ENCODE measurements at regions not wholly inside any gene's neighbourhood (a gene's known extent, or its start where the extent isn't known, plus 50 kb on each side); places are given as distances from the start of the nearest gene placed in this dataset.
A peak's percentile ranks its signal among the peaks of the same experiment; 100 is the strongest.

DNA sequence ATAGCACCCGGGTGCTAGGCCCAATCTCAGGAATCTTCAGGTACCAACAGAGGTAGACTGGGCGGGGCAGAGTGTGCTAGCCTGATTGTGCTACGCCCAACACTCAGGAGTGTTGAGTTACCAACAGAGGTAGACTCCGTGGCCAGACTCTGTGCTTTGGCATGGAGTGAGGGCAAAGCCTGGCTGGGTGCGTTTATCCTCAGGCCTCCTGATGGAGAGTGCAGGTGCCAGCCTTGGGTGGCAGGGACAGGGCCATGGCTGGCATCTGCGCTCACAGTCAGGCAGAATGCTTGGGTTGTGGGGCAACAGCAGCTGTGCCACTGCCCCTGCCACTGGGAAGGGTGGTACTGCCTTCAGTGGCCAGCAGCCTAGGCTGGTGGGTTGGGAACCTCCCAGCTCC, 111.6 kb downstream of the NEUROD6 start:
- TF ChIP-seq, protein P1, sequence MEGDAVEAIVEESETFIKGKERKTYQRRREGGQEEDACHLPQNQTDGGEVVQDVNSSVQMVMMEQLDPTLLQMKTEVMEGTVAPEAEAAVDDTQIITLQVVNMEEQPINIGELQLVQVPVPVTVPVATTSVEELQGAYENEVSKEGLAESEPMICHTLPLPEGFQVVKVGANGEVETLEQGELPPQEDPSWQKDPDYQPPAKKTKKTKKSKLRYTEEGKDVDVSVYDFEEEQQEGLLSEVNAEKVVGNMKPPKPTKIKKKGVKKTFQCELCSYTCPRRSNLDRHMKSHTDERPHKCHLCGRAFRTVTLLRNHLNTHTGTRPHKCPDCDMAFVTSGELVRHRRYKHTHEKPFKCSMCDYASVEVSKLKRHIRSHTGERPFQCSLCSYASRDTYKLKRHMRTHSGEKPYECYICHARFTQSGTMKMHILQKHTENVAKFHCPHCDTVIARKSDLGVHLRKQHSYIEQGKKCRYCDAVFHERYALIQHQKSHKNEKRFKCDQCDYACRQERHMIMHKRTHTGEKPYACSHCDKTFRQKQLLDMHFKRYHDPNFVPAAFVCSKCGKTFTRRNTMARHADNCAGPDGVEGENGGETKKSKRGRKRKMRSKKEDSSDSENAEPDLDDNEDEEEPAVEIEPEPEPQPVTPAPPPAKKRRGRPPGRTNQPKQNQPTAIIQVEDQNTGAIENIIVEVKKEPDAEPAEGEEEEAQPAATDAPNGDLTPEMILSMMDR (IDR thresholded peaks at IDR 0.05) = no peak
- no peak for TF ChIP-seq ZFX (IDR thresholded peaks at IDR 0.05; ENCODE audit: borderline replicate concordance)
- H3K27ac ChIP-seq = no peak overlapping the region

DNA sequence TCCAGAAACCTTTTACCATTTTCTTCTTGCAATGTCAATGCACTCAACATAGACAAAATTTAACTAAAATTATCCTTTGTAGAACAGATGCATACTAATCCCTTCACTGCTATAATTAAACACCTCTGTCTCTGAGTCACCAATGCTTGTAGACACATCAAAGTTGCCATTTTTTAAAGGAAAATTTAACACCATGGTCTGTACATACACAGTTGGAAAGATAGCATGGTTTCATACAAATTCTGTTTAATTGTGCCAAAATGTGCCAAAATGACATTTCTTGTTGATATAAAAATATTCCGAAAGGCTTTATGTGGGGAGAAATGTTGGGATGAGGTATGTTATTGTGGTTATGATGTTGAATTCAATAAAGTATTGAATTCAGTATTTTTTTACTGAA, 125.8 kb downstream of the NEUROD6 start:
- H3K27ac ChIP-seq = no peak overlapping the region
- TF ChIP-seq, protein P1 (IDR thresholded peaks at IDR 0.05) = no peak
- TF ChIP-seq ZFX (IDR thresholded peaks at IDR 0.05; ENCODE audit: borderline replicate concordance) = no peak

DNA sequence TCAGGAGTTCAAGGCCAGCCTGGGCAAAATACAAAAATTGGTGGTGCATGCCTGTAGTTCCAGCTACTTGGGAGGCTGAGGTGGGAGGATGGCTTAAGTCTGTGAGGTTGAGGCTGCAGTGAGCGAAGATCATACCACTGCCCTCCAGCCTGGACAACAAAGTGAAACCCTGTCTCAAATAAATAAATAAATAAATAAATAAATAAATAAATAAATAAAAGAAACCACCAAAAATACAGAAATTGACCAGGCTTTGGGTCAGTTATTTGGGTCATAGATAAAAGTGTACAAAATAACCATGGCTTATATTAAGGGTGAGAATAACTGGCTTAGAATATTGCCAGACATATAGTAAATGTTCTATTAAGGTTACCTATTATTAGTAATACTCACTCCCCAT, 129.2 kb downstream of the NEUROD6 start:
- H3K27ac ChIP-seq = no peak overlapping the region
- TF ChIP-seq ZFX (IDR thresholded peaks at IDR 0.05; ENCODE audit: borderline replicate concordance) = no peak
- TF ChIP-seq, protein P1 (IDR thresholded peaks at IDR 0.05) = no peak

DNA sequence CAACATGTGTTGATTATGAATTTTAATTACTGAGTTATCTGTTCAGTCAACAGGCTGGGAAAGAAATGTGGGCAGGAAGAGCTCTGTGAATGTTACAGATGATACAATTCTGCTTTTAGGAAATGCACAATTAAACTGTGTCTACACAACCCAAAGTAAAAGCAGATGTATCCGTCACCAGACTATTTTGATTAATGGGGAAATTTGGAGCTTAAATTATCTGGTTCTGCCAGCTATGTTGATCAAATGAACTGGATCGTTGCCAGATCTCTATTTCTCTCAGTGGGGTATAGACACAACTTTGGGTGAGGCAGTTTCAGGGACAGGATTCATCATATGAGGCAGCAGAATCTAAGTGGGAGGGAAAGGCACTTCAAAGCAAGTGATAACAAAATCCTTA, 136.5 kb downstream of the NEUROD6 start:
- H3K27ac ChIP-seq = no peak overlapping the region
- TF ChIP-seq, protein P1 (IDR thresholded peaks at IDR 0.05) = no peak
- no peak for TF ChIP-seq ZFX (IDR thresholded peaks at IDR 0.05; ENCODE audit: borderline replicate concordance)

DNA sequence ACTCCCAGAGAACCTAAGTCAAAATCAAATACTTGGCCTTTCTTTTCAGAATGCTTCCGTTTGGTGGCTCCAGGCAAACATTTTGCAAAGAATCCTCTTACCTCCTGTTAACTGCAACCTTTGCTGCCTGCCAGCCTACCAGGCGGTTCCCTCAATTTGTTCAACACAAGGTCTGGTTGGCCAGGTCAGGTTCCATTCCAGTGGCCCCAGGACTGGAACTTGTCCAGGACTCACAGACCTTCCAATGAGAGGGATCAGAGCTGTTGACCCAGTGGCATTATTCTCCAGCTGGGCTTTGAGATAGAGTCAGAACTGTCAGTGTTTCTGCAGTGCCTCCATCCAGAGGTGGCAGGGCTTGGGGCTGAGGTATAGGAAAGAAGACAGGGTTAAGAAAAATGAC, 137.0 kb downstream of the NEUROD6 start:
- no peak overlapping the region for H3K27ac ChIP-seq
- TF ChIP-seq, protein P1 (IDR thresholded peaks at IDR 0.05) = no peak
- TF ChIP-seq ZFX (IDR thresholded peaks at IDR 0.05; ENCODE audit: borderline replicate concordance) = no peak

DNA sequence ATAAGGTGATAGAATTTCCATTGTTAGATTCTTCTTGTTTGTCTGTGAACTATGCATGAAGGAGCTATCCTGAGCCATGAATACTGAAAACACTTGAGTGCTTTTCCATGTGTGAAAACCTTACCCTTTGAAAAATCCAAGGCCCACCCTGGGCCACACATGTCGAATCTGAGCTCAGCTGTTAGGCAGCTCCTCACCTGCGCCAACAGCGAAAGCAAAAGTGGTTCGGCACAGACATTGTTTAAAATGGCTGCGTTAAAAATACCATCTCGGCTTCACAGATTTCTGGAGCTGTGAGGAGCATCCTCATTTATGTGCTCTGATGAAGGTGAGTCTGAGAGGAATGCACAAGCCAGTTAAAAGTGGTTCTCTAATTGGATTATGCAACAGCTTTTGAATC, 137.7 kb downstream of the NEUROD6 start:
- no peak overlapping the region for H3K27ac ChIP-seq
- no peak for TF ChIP-seq ZFX (IDR thresholded peaks at IDR 0.05; ENCODE audit: borderline replicate concordance)
- TF ChIP-seq, protein P1 (IDR thresholded peaks at IDR 0.05) = no peak

DNA sequence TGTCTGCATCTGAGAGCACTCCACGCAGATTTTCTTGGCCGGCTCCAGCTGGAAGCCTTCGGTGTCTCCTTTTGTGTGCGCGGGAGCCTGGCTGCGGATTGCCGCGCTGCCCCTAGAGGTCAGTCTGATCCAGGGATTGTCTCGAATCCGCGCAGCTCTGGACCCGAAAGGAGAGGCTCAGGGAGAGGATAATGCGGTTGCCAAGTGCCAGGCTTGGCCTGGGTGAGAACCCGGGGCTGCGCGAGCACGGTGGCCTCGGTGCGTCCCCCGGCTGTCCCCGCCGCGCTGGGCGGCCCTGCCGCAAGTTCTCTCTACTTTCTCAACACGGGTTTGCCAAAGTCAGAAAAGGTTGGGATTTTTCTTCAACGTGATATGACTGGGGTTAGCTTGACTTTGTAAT, 140.9 kb downstream of the ADCYAP1R1 start:
- no peak for TF ChIP-seq ZFX (IDR thresholded peaks at IDR 0.05; ENCODE audit: borderline replicate concordance)
- TF ChIP-seq, protein P1 (IDR thresholded peaks at IDR 0.05) = peak; percentile 98

More for the DNA sequence above, 140.9 kb downstream of the ADCYAP1R1 start:
- H3K27ac ChIP-seq = no peak overlapping the region
